Astrocyte of the spinal cord (primary cell): ENCODE measurements at regions not wholly inside any gene's neighbourhood (a gene's known extent, or its start where the extent isn't known, plus 50 kb on each side); places are given as distances from the start of the nearest gene placed in this dataset.

ENCODE experiments used
- DNase-seq: peaks from one replicate; pipeline ENCODE4 v3.0.0; 2011; ENCODE audit warnings: low read depth, low spot score
- H3K4me3 ChIP-seq: 2 replicates; pipeline ENCODE4 v1.5.1; 2011; ENCODE audit warnings: low read depth, mild to moderate bottlenecking, low read length, moderate library complexity
- in situ Hi-C: cut with HindIII; loops from 2 replicates; pipeline ENCODE4 v1.10.0; 2017; ENCODE audit warnings: low sequenced_read_pairs
- TF ChIP-seq, protein P1 (sequence below): IDR thresholded peaks from 2 replicates; pipeline ENCODE4 v1.5.1; 2012; ENCODE audit warnings: low read depth, mild to moderate bottlenecking, low read length, inconsistent platforms

DNA sequence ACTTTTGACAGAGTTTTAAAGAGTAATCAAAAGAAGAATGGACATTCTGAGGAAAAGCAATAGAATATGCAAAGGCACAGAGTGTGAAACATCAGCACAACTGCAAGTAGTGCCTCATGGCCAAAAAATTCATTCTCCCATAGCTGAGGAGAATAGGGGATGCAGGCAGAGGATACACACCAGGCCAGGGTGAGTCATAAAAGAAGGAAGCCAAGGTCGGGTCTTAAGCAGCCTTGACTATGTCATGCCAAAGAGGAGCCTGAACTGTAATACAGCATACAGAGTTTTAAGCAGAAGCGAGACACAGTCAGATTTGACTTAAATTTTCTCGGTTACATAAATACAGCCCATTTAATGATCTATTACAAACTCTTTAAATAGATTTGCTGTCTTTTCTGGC is 165.0 kb downstream of the LNPK start:
- in situ Hi-C loops: no loop called here
- TF ChIP-seq, protein P1, sequence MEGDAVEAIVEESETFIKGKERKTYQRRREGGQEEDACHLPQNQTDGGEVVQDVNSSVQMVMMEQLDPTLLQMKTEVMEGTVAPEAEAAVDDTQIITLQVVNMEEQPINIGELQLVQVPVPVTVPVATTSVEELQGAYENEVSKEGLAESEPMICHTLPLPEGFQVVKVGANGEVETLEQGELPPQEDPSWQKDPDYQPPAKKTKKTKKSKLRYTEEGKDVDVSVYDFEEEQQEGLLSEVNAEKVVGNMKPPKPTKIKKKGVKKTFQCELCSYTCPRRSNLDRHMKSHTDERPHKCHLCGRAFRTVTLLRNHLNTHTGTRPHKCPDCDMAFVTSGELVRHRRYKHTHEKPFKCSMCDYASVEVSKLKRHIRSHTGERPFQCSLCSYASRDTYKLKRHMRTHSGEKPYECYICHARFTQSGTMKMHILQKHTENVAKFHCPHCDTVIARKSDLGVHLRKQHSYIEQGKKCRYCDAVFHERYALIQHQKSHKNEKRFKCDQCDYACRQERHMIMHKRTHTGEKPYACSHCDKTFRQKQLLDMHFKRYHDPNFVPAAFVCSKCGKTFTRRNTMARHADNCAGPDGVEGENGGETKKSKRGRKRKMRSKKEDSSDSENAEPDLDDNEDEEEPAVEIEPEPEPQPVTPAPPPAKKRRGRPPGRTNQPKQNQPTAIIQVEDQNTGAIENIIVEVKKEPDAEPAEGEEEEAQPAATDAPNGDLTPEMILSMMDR: no peak
- DNase-seq: peak; percentile 92
- H3K4me3 ChIP-seq: no peak overlapping the region

DNA sequence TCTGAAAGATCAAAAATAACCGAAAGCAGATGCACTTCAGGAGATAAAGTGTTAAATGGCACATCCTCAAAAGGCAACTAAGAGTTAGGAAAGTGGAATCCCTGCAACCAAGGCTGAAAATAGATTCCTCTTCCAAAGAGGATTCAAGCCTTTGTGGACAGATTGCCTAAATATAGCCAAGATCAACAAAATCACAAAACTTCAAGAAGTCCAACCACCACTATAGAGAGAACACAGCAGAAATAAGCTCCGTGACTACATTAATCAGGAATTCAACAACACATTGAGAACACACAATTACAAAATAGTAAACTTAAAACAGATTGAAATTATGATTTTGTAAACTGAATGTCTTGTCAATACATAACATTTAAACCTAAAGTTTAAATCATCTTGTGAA is 165.7 kb downstream of the LNPK start:
- TF ChIP-seq, protein P1: no peak
- no peak overlapping the region for H3K4me3 ChIP-seq
- DNase-seq: peak; percentile 41
- in situ Hi-C loops: no loop called here

DNA sequence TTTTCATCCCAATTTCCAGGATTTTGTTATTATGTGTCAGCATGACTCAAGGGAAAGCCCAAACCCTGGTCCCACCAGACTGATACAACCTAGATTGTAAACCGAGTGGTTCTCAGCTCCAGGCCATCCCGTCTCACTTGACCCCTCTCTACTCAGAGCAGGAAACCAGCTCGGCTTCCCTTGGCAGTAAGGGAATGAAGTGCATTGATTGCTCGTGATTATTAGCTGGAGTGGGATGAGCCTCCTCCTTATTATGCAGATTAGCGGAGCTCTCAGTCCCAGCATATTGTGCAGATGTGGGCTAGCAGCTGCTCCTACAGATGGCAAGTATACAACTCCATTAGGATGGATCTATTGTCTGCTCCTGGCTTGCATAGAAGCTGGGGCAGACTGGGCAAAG is 167.6 kb downstream of the LNPK start:
- in situ Hi-C loops: no loop called here
- no peak overlapping the region for H3K4me3 ChIP-seq
- TF ChIP-seq, protein P1: no peak
- DNase-seq: peak; percentile 4

DNA sequence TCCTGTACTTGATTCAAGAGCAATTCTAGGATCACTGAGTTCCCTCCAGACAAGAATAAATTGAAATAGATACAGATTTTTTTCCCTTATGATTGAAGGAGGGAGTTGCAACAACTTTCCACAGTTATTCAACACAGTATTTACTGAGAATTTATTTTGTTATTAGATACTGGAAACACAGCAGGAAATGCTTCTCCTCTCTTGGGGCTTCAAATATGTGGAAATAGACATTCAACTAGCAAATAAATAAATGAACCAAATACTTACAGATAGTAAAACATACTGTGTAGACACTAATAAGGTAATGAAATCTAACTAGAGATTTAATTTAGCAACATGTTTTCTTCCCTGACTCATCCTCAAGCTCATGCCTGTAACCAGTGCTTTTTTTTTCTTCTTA is 169.2 kb downstream of the LNPK start:
- TF ChIP-seq, protein P1: no peak
- in situ Hi-C loops: no loop called here
- no peak overlapping the region for H3K4me3 ChIP-seq
- no peak for DNase-seq

DNA sequence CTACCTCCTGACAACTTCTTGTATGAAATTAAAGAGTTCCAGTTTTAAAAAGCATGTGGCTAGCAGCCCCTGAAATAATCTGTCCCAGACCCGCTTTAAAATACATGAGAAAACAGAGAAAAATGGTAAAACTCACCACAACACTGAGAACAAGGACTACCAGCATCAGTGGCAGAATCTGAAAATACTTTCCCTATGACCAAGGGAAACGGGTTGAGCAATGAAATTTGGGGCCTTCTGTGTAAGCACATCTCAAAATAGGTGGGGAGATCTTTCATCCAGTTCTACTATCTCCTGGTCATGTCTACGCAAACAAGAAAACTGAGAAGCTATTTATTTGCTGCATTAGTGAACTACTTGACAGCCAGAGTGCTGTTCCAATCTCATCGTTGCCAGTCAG is 172.3 kb downstream of the LNPK start:
- DNase-seq: no peak
- no peak overlapping the region for H3K4me3 ChIP-seq
- TF ChIP-seq, protein P1: no peak
- in situ Hi-C loops: no loop called here

DNA sequence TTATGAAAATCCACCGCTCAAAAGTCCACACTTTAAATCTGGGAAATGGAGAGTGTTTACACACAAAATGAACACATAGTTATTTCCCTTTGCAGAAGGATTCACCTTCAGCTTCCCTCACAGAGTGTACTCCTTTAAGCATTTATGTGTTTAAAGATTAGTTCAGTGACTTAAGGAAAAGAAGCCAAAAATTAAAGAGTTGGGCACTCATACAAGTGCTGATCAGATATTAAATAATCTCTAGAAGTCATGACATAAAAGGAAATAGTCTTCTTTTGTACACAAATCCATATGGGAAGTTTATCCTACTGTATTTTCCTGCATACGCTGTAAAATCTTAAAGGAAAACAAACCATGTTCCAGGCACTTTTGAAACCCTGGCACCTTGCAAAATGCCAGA is 174.2 kb downstream of the LNPK start:
- no peak for DNase-seq
- in situ Hi-C loops: no loop called here
- no peak overlapping the region for H3K4me3 ChIP-seq
- TF ChIP-seq, protein P1: no peak

DNA sequence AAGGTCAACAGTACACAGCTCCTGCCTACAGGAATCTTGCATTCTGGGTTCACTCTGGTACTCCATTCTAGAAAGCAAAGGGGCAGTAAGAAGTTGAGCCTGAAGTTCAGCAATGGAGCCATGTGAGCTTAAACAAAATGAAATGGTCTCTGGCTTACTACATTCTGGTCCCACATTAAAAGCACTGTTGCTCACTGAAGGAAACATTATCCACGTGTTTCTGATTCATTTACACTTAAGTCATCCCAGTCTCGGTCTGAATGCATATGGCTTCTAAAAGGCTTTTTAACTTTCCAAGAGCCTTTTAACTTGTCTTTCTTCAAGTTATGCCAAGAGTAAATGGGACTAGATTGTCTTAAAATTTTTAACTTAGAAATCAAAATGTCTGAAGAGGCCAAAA is 177.8 kb downstream of the LNPK start:
- no peak for DNase-seq
- TF ChIP-seq, protein P1: no peak
- in situ Hi-C loops: no loop called here
- H3K4me3 ChIP-seq: no peak overlapping the region
